Pulmonary artery endothelial cell (primary cell): ENCODE measurements at regions not wholly inside any gene's neighbourhood (a gene's known extent, or its start where the extent isn't known, plus 50 kb on each side); places are given as distances from the start of the nearest gene placed in this dataset.

Source experiments
- DNase-seq: peaks from one replicate; pipeline ENCODE4 v3.0.0-alpha.2; 2011; ENCODE audit warnings: low read depth, low spot score

DNA sequence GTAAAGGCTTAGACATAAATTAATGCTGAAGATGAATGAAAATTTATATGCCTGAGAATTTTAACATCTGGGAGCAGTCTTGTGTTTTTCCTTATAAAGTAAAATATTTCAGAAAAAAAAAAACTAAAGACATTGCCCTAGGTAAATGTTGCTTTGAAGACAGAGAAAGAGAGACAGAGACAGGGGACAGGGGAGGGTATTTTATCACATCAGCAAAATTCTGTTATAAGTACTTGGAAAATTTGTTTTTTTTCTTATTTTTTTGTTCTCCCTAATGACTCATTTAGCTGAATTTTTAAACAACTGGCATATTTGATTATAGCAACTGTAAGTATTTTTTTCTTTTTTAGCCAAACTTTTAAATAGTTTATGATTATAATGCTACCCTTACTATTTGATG, 1540.6 kb upstream of the GBE1 start:
- DNase-seq = no peak

DNA sequence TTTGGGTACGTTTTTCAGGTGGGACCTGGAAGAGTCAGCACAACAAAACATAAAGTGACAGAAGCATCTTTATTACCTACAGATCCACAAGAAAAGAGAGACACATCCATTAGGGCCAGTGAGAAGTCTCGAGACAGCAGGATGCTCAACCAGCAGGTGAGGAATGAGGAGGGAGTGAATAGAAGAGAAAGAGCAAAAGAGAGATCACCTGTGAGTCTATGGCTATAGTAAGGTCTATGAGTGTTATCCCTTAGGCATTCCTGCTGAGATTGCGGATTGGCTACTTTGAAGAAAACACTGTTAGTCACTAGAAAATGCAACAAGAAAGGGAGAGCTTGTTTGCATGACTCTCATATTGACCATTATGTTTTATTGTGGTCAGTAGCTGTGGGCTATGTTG, 1556.2 kb upstream of the GBE1 start:
- DNase-seq = no peak

DNA sequence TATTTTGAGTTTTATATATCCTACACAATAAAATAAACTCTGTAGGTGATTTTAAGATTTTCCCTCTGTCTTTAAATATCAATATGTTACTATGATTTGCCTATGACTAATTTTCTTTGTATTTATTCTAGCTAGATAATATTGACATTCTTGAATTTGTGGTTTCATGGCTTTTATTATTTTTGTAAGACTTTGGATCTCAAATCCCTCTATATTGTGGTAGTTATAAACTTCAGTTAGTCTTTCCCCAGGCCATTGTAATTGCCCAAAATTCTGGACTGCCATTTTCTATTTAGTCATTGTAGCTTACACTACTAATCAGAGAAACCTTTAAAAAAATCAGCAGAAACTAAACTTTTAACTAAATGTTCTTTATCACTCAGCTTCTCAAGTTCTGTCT, 1559.3 kb upstream of the GBE1 start:
- DNase-seq = no peak

GRCh38 chr3:83321457-83321856, 1560.0 kb upstream of the GBE1 start:
- DNase-seq = no peak

GRCh38 chr3:83321891-83322290, 1560.4 kb upstream of the GBE1 start:
- DNase-seq = no peak

DNA sequence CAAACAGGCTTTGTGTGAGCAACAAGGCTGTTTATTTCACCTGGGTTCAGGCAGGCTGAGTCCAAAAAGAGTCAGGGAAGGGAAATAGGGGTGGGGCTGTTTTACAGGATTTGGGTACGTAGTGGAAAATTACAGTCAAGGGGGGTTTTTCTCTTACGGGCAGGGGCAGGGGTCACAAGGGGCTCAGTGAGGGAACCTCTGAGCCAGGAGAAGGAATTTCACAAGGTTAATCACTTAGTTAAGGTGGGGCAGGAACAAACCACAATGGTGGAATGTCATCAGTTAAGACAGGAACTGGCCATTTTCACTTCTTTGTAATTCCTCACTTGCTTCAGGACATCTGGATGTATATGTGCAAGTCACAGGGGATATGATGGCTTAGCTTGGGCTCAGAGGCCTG, 1592.8 kb upstream of the GBE1 start:
- no peak for DNase-seq

DNA sequence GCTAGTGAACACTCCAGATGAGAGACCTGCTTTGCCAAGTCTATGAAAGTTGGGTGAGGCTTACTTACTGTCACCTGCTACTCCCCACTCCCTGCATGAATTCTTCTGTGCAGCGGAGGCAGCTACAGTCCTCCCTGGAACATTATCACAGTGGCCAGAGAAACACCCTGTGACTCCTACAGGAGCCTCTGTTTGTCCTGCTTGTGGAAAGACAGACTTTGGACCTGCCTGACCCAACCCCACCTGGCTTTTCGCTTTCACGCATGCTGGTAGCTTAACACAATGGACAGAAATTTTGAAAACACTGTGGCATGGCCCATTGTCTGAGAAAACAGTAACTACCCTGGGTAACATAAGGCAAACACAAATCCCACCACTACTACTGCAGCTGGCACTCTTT, 1565.5 kb upstream of the CADM2 start:
- no peak for DNase-seq

GRCh38 chr3:83403927-83404326, 1554.9 kb upstream of the CADM2 start:
- no peak for DNase-seq

- no peak for DNase-seq
Measured at GRCh38 chr3:83426300-83426699, 1532.5 kb upstream of the CADM2 start.

- DNase-seq = no peak
Measured at GRCh38 chr3:83434880-83435587, 1523.8 kb upstream of the CADM2 start.

DNA sequence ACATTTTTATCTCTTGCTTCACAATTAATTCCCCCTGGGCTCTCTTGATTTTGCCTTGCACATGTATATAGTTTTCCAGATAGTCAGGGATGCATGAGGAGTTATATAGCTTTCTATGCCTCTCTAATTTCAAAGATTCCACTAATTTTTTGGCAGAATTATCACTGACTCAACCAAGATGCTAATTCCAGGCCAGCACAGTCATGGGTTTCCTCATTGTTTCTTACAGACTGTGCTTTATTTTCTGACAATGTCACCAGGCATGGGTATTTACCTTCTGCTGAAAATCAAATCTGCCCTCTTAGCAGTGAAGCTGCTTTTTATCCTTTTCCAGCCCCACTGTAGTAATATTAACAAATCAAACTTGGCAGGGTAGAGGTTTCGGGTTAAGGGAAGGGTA, 1520.6 kb upstream of the CADM2 start:
- DNase-seq = no peak

- DNase-seq = no peak
Measured at GRCh38 chr3:83453056-83453455, 1505.7 kb upstream of the CADM2 start.

GRCh38 chr3:83454353-83454752, 1504.4 kb upstream of the CADM2 start:
- DNase-seq = no peak

- DNase-seq = no peak
Measured at GRCh38 chr3:83457551-83457950, 1501.2 kb upstream of the CADM2 start.

DNA sequence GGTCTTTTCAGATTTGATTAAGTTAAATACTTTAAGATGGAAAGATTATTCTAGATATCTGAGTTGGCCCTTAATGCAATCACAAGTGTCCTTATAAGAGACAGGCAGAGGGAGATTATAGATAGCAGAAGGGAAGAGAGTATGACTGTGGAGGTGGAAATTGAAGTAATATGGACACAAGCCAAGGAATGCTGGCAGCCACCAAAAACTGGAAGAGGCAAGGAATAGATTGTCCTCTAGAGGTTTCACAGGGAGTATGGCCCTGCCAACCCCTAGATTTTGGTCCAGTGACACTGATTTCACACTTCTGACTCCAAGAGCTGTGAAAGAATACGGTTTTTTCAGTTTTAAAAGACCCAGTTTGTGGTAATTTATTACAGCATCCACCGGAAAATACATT, 1498.7 kb upstream of the CADM2 start:
- no peak for DNase-seq

GRCh38 chr3:83461411-83461810, 1497.4 kb upstream of the CADM2 start:
- DNase-seq = no peak

DNA sequence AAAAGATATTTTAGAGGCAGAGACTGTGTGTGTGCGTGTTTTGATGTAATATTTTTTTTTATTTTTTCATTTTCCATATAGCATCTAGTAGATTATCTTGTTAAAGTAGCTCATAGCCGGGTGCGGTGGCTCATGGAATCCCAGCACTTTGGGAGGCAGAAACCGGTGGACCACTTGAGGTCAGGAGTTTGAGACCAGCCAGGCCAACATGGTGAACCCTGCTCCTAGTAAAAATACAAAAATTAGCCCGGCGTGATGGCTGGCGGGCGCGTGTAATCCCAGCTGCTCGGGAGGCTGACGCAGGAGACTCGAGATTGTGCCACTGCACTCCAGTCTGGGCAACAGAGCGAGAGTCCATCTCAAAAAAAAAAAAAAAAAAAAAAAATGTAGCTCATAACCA, 1481.2 kb upstream of the CADM2 start:
- DNase-seq = no peak

GRCh38 chr3:83482402-83483070, 1476.3 kb upstream of the CADM2 start:
- DNase-seq = no peak

DNA sequence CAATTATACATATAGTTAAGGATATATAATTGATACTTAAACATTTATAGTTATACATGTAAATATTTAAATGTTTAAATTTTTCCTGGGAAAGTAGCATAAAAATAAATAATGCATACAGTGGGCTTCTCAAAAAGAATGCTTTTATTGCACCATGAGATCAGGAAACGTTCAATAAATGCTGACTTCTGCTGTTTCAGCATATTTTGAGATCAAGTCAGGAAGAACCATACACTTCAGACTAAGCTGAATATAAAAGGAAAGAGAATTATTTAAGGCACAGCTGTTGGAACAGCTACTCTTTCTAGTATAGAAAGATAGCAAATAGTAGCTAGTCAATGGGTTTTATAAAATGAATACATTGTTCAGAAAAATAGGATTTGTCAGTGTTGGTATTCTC, 1462.3 kb upstream of the CADM2 start:
- no peak for DNase-seq

DNA sequence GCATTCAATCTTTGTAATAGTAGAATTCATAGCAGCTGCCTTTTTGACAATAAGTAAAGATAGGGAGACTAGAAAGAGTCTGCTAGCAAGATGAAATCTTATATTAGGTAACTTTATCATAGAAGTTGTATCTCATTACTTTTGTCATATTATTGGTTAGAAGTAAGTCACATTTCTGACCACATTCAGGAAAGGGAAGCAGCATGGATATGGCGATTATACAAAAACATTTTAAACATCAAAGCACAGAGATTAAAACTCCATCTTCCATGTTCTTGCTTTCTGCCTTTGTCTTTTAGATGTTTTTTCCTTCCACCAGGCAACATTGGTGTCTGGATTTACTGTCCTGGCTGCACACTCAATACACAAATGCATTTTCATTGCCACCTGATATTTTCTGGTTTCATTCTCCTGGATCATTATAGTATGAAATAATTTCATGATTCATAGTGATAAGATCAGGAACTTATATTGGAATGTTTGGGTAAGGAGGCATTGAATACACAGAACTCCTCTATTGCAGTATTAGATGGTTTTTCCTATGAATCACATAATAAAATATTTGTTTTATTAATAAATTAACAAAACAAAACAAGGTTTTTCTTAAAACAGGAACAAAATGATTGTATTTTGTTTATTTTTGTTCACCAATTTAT, 1460.3 kb upstream of the CADM2 start:
- DNase-seq = no peak

- no peak for DNase-seq
Measured at GRCh38 chr3:83500422-83500821, 1458.4 kb upstream of the CADM2 start.

DNA sequence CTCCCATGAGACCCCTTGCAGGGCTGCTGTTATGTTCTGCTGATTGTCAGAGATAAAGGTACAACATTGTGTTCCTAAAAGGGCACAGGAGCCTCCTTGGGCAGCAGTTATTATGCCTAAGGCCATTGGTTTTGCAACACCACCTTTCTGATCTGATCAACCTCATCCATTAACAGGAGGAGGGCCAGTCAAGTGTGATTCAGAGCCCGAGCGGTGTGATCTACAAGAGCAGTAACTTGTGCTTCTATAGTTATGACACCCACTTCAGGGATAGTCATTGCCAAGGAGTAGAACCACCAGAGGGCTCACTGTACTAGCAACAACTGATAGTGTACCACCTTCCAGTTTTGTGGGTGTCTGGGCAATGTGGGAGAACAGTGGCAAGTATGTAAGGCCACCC, 1457.9 kb upstream of the CADM2 start:
- no peak for DNase-seq

GRCh38 chr3:83513051-83513450, 1445.7 kb upstream of the CADM2 start:
- no peak for DNase-seq
